Breast epithelium (tissue), 4 donors: ENCODE measurements at regions not wholly inside any gene's neighbourhood (a gene's known extent, or its start where the extent isn't known, plus 50 kb on each side); places are given as distances from the start of the nearest gene placed in this dataset.

Experiments used
- DNase-seq, 2 donors: peaks; one replicate each; pipeline ENCODE4 v3.0.0-alpha.2; 2019; ENCODE audit warnings: low spot score in 2 of 2
- H3K27ac ChIP-seq, 2 donors: fragments of 200-600 bp; sonication (generic) in 1 of 2; one replicate each; pipeline ENCODE4 v1.5.1; 2016 to 2019; ENCODE audit warnings: mild to moderate bottlenecking in 1 of 2
- H3K27me3 ChIP-seq, 2 donors: fragments of 200-600 bp; sonication (generic) in 1 of 2; one replicate each; pipeline versions ENCODE4 v1.5.1 to v1.6.0; 2017 to 2019; ENCODE audit warnings: control low read depth in 1 of 2, mild to moderate bottlenecking in 1 of 2
- H3K36me3 ChIP-seq: fragments of 200-600 bp; one replicate; pipeline ENCODE4 v1.5.1; 2019
- H3K4me1 ChIP-seq, 2 donors: fragments of 200-600 bp; sonication (generic); one replicate each; pipeline ENCODE4 v1.5.1; 2016 to 2019; ENCODE audit warnings: control low read depth in 1 of 2
- H3K4me3 ChIP-seq, 3 donors: fragments of 200-600 bp; sonication (generic); 1 replicate in 2 of 3; 2 replicates in 1 of 3; pipeline ENCODE4 v1.5.1; 2016 to 2019; ENCODE audit warnings: mild to moderate bottlenecking in 3 of 3, moderate library complexity in 2 of 3
- H3K9me3 ChIP-seq, 2 donors: fragments of 200-600 bp; sonication (generic) in 1 of 2; one replicate each; pipeline ENCODE4 v1.5.1; 2016 to 2019; ENCODE audit warnings: control low read depth in 1 of 2
- CTCF ChIP-seq, 3 donors: fragments of 450-650 bp; IDR thresholded peaks; one replicate each; pipeline ENCODE4 v1.5.1; 2016 to 2017; ENCODE audit warnings: antibody characterized with exemption in 3 of 3, mild to moderate bottlenecking in 3 of 3, moderate library complexity in 3 of 3
- POLR2A ChIP-seq: fragments of 450-650 bp; IDR thresholded peaks from one replicate; pipeline ENCODE4 v1.6.1; 2016; ENCODE audit warnings: antibody characterized with exemption, mild to moderate bottlenecking, moderate library complexity
- POLR2AphosphoS5 ChIP-seq, 3 donors: sonication (generic); formaldehyde crosslinking; IDR thresholded peaks; one replicate each; pipeline ENCODE4 v1.6.1; 2017; ENCODE audit warnings: antibody characterized with exemption in 3 of 3
- intact Hi-C: fragments of 100-400 bp; cut with DNase I; formaldehyde crosslinking; loops from one replicate; pipeline ENCODE4 v1.15.1; 2023; ENCODE audit warnings: low total_unique reads

- no peaks in the 10 kb centered on the region for H3K4me1 ChIP-seq
- H3K27me3 ChIP-seq, result no peaks in the 10 kb centered on the region
- H3K27ac ChIP-seq, result no peak overlapping the region
- H3K36me3 ChIP-seq, result no peaks in the 10 kb centered on the region
- intact Hi-C loops, result no loop called here
- H3K9me3 ChIP-seq, result no peaks in the 10 kb centered on the region
- no peak for TF ChIP-seq CTCF (IDR thresholded peaks at IDR 0.05)
- no peak for TF ChIP-seq POLR2AphosphoS5 (IDR thresholded peaks at IDR 0.05)
- no peak for TF ChIP-seq POLR2A
- DNase-seq, result no peak
- no peak overlapping the region for H3K4me3 ChIP-seq
Observed at GRCh38 chr7:132696332-132696731, 120.1 kb upstream of the PLXNA4 start.

GRCh38 chr7:132691201-132691600 is 114.9 kb upstream of the PLXNA4 start:
- H3K36me3 ChIP-seq, result no peaks in the 10 kb centered on the region
- no peaks in the 10 kb centered on the region for H3K4me1 ChIP-seq
- intact Hi-C loops, result no loop called here
- no peak for TF ChIP-seq POLR2AphosphoS5 (IDR thresholded peaks at IDR 0.05)
- TF ChIP-seq POLR2A, result no peak
- TF ChIP-seq CTCF (IDR thresholded peaks at IDR 0.05), result no peak
- no peaks in the 10 kb centered on the region for H3K27me3 ChIP-seq
- H3K9me3 ChIP-seq, result peaks cover 0 to 1% of the 10 kb centered on the region in 2 donors
- DNase-seq, result no peak
- no peak overlapping the region for H3K27ac ChIP-seq
- H3K4me3 ChIP-seq, result no peak overlapping the region

GRCh38 chr7:132690174-132690573 is 113.9 kb upstream of the PLXNA4 start:
- no peak for DNase-seq

GRCh38 chr7:132687981-132688383 is 111.7 kb upstream of the PLXNA4 start:
- Histone ChIP-seq H3K27me3 (no peaks in the 10 kb centered on the region), H3K36me3 (no peaks in the 10 kb centered on the region), H3K4me3 (no peak overlapping the region), H3K9me3 (peaks cover 5% of the 10 kb centered on the region in 2 donors), H3K27ac (no peak overlapping the region), H3K4me1 (no peaks in the 10 kb centered on the region)
- DNase-seq, result no peak
- intact Hi-C loops, result no loop called here
- no peak for TF ChIP-seq POLR2A
- no peak for TF ChIP-seq POLR2AphosphoS5 (IDR thresholded peaks at IDR 0.05)
- no peak for TF ChIP-seq CTCF (IDR thresholded peaks at IDR 0.05)

More at GRCh38 chr7:132690174-132690573, 113.9 kb upstream of the PLXNA4 start:
- Histone ChIP-seq H3K4me1 (no peaks in the 10 kb centered on the region), H3K36me3 (no peaks in the 10 kb centered on the region), H3K27me3 (no peaks in the 10 kb centered on the region), H3K27ac (no peak overlapping the region), H3K9me3 (peaks cover 5% of the 10 kb centered on the region in 2 donors), H3K4me3 (no peak overlapping the region)
- TF ChIP-seq CTCF (IDR thresholded peaks at IDR 0.05), result no peak
- TF ChIP-seq POLR2AphosphoS5 (IDR thresholded peaks at IDR 0.05), result no peak
- no peak for TF ChIP-seq POLR2A
- intact Hi-C loops, result no loop called here

DNA sequence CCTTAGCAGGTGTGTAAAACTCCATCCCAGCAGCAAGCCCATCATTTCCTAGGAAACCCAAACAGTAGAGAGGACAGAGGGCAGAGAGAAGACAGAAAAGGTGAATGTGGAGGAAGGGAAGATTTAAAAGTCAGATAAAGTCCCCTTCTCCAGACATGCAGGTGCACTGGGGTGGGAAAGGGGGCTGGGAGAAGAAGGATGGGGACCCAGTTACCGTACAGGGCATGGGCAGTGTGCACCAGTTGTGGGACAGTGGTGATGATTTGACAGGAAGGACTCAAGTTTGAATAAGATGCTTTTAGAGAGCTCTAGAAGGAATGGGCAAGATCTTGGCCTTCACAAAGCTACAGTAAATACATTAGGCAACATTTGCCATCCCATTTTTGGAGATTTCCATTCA is 110.7 kb upstream of the PLXNA4 start:
- Histone ChIP-seq H3K4me3 (no peak overlapping the region), H3K9me3 (peaks cover 5% of the 10 kb centered on the region in 2 donors), H3K36me3 (no peaks in the 10 kb centered on the region), H3K27me3 (no peaks in the 10 kb centered on the region), H3K4me1 (no peaks in the 10 kb centered on the region), H3K27ac (no peak overlapping the region)
- TF ChIP-seq CTCF (IDR thresholded peaks at IDR 0.05) (no peak), POLR2A (no peak), POLR2AphosphoS5 (IDR thresholded peaks at IDR 0.05) (no peak)
- intact Hi-C loops, result no loop called here
- no peak for DNase-seq
